IPS DF 4.7 (cell line): ENCODE measurements at regions not wholly inside any gene's neighbourhood (a gene's known extent, or its start where the extent isn't known, plus 50 kb on each side); places are given as distances from the start of the nearest gene placed in this dataset.
"Not testable (repeated sequence)": the region's sequence is repeated elsewhere in the genome, so short reads cannot be mapped to it uniquely, and the experiment has no call there.

ENCODE experiments used
- DNase-seq: peaks from one replicate; pipeline ENCODE4 v3.0.0-alpha.2; 2013; ENCODE audit warnings: low spot score; ENCODE audit errors: extremely low read depth

DNA sequence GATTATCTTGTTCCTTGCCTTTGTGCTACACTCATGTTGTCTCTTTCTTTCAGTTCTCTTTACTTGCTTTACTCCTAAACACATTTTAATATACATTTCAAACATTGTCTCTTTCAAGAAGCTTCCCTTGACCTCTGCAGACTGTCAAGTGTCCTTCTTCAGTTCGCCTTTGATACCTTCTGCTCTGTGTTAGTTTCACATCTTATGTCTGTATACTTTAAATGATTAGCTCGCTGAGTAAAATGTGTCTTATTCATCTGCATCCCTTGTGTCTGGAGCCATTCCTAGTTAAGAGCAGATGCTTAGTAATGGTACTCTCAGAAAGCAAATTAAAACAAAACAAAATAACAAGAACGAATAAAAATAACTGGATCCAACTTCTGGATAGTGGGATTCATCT is 303.3 kb downstream of the S1PR1 start:
- no peak for DNase-seq

DNA sequence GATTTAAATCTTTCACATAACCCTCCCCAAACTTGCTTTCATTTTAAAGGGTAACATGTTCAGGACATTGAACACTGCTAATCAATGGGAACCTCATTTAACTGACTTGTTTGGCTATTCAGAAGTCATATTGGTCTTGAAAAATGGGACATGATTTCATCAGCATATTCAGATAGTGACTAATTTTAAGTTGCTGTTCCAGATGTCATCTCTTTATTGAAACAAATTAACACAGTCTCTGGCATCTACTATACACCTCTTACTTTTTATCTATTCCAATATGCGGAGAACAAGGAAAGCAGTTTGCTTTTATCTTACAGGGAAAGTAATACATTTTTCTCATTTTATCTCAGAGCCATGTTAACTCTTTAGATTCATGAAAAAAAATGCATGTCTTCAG is 310.1 kb downstream of the S1PR1 start:
- DNase-seq, result no peak

GRCh38 chr1:101547357-101547756 is 310.5 kb downstream of the S1PR1 start:
- DNase-seq, result no peak

DNA sequence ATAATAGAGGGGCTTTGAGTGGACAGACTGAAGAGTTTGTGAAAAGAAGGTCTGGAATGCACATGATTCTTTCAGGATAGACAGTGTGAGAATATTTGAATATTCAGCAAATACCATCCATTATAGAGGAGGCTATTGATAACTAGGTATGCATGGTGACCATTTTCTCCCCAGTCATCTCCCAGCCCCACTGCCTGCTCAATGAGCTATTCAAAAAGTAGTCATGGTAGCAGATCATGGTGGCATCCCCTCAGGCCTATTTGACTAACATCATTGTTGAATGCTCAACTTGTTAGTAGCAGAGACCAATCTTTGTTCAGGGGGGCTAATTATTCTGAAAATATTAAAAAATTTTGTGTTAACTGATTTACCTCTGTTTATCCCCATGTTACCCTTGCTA is 311.6 kb downstream of the S1PR1 start:
- DNase-seq, result no peak

DNA sequence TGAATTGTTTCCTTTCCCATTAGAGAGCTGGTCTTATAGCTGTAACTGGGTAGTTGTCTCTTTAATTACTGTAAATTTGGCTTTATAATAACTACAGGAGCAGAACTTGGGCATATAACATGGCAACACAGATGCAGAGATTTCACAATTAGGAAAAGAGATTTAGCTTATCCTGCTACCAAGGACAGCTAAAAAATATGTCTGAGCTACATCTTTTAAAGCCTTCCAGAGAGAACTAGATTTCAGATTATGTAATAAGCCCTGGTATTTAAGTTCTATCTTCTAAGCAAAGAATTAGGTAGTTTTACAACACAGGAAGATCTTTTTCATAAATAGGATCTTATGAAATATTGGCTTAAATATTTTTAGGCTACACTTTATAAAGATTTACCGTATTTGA is 313.8 kb downstream of the S1PR1 start:
- no peak for DNase-seq

DNA sequence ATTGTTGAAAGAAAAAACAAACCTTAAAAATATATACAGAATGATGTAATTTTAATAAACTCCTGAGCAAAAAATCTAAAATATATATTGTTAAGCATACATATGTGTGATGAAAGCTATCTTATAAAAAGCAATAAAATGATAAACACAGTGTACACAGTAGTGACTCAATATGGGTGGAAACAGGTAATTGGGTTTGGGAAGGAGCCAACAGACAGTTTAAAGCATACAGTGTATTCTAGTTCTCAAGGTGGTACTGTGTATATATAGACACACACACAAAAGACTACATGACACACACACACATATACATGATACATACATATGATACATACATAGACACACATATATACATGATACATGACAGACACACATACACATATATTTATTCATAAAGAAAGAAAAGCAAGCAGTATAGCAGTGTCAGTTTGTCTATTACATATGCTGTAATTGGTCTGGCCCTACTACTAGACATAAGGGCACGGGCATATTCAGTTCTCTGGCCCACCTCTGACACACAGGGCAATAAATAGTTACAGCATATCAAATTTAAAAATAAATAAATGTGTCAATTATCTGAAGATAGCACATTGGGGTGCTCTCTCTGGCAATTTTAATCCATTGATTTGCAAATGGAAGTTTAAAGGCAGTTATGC is 330.2 kb downstream of the S1PR1 start:
- no peak for DNase-seq

GRCh38 chr1:101567582-101568189 is 330.9 kb downstream of the S1PR1 start:
- no peak for DNase-seq

- DNase-seq, result no peak
Measured at GRCh38 chr1:101587741-101588140, 350.9 kb downstream of the S1PR1 start.

GRCh38 chr1:101588677-101589076 is 351.9 kb downstream of the S1PR1 start:
- DNase-seq, result no peak

- DNase-seq, result no peak
Measured at GRCh38 chr1:101592845-101593244, 356.0 kb downstream of the S1PR1 start.

- DNase-seq, result no peak
Measured at GRCh38 chr1:101595881-101596374, 359.1 kb downstream of the S1PR1 start.

DNA sequence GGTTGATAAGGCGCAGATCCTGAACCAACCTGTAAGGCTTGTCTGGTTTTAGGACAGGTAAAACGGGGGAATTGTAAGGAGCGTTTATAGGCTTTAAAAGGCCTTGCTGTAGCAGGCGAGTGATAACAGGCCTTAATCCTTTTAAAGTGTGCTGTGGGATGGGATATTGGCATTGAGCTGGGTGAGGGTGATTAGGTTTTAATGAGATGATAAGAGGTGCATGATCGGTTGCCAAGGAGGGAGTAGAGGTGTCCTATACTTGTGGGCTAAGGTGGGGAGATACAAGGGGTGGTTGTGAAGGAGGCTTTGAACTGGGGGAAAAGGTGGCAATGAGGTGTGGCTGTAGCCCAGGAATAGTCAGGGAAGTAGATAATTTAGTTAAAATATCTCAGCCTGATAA is 363.8 kb downstream of the S1PR1 start:
- not testable (repeated sequence) for DNase-seq

DNA sequence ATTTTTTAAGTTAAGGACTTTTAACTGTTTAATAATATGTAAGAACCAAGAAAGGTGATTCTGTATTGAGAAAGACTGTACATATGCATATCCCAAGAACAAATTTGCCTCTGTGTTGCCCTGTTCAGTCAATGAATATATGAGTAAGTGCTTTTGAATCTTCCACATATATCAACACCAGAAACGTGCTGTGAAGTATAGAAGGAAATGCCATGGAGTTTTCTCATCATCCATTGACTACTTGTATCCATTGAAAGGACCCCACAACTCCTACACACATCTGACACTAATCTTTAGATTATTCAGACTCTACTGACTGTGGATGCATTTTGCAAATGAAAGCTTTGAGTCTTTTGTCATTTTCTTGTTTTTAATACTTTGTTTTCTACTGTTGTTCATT is 366.9 kb downstream of the S1PR1 start:
- DNase-seq, result no peak

DNA sequence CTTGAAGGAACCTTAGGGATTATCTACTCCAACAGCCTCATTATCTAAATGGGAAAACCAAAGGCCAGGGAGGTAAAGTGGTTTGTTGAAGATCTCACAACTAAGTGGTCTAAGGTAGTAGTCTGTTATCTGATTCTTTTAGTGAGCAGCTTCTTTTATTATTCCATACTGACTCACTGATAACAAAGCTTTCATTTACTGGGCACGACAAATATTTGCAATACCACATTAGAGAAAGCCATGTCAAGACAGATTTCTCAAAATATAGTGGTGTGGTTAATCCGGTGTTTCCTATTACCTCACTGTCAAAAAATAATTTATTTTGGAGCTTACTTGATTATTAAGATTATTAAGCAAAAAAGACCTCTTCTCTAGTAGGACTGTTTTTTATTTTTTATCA is 369.1 kb downstream of the S1PR1 start:
- DNase-seq, result no peak

DNA sequence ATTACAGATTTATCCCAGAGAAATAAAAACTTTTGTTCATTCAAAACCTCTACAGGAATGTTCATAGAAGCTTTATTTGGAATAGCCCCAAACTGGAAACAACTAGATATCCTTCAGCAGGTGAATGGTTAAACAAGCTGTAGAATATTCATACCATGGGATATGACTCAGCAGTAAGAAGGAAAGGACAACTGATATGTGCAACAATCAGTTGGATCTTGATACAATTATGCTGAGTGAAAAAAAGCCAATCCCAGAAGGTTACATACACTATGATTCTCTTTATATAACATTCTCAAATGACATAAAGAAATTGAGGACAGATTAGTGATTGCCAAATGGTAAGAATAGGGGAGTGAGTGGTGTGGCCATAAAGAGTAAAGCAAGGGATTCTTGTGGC is 376.7 kb downstream of the S1PR1 start:
- DNase-seq, result no peak

DNA sequence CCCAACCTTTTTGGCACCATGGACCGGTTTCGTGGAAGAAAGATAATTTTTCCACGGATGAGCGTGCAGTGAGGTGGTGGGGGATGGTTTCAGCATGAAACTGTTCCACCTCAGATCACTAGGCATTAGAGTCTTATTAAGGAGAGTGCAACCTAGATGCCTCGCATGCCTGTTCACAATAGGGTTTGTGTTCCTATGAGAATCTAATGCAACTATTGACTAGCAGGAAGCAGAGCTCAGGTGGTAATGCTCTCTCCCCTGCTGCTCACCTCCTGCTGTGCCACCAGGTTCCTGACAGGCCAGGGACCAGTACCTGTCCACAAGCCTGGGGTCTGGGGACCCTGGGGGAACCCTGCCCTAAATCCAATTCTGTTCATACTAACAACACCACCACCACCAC is 377.8 kb downstream of the OLFM3 start:
- no peak for DNase-seq

DNA sequence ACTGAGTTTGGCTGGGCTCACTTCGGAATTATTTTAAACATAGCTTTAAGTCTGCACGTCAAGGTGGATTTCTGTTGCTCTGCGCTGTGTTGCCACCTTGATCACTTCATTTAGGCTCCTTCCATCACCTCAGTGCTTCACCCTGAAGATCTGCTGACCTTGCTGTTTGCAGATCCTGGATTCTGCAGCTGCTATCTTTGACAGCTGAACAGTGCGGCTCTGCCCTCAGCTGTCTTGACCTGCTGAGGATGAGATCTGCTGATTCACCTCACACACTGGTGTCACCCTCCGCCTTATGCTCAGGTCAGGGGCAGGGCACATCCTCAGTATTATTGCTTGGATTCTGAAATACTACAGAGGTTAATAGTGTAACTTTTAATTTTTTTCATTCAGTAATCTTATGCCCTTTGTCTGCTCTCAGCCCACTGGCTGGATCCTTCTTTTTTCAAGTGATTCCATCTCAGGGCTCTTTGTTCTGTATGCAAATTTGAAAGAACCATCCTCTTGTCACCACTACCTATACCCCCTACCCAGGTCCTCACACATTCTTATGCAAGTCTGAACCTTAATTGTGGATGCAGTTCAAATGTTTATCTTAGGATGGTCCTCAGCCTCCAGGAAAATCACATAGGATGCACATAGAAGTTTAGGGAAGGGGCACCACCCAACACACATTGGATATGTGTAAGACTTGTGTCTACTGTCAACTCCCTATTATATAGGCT is 364.0 kb downstream of the OLFM3 start:
- no peak for DNase-seq

DNA sequence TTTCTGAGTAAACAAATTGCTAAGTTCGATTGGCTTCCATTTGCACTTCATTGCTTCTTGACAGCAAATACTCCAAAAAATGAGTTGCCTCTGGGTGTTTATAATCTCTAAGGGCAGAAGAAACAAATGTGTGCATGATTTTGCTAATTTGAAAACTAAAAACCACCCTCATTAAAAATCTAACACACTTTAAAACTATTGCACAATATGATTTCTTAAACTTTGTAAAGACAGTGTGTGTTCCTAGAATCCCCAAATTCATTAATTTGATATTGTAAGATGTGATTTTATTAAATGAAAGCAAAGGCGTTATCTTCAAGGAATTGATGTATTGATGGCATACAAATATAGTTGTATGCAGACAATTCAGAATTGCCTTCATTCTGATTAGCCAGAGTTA is 350.9 kb downstream of the OLFM3 start:
- no peak for DNase-seq

DNA sequence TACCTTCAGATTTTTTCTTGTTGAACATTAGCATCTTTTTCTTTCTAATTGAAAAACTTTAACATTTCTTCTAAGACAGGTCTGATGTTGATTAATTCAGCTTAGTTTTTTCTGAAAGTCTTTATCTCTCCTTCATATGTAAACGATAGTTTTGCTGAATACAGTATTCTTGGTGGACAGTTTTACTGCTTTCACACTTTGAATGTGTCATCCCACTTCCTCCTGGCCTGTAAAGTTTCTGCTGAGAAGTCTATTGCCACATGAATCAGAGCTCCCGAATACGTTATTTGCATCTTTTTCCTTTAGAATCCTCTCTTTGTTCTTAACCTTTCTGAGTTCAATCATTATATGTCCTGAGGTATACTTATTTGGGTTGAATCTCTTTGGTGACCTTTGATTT is 344.2 kb downstream of the OLFM3 start:
- DNase-seq, result no peak

- DNase-seq, result peak; percentile 58
Measured at GRCh38 chr1:101653482-101653946, 343.2 kb downstream of the OLFM3 start.

DNA sequence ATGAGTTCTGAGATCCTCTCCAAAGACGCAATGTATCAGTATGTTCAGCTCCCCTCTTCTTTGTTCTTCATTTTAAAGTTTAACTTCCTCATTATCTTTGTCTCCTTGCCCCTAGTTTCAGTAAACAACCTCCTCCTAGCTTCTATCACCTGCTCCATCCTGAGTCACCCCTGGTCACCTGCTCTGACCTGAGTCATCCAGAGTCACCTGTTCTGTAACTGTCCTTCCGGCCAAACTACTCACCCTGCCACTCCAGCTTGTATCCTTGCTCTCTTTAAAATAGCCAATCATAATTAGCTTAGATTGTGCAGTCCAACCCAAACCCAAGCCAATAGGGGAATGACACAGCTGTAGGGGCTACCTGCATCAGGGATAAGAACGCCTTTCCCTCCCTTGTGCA is 332.0 kb downstream of the OLFM3 start:
- no peak for DNase-seq

DNA sequence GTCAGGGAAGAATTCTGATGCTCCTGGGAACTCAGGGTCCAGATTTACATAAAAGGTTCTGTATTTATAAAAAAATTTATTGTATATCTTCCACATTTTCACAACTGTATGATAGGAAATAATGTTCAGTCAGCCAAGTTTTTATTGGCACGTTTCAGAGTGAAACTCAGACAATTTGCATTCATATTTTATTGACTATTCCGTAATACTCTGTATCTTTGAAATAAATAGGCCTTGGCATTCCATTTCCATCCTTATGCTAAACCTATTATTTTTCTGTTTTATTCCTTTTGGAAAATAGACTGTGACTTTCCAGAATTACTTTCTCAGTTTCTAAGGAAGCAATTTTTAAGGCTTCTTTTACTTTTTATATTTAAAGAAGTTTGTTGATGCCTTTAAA is 329.0 kb downstream of the OLFM3 start:
- DNase-seq, result no peak

GRCh38 chr1:101683136-101683535 is 313.6 kb downstream of the OLFM3 start:
- DNase-seq, result no peak
